ENCODE measurements at regions not wholly inside any gene's neighbourhood (a gene's known extent, or its start where the extent isn't known, plus 50 kb on each side); places are given as distances from the start of the nearest gene placed in this dataset.
A peak's percentile ranks its signal among the peaks of the same experiment; 100 is the strongest.

DNA sequence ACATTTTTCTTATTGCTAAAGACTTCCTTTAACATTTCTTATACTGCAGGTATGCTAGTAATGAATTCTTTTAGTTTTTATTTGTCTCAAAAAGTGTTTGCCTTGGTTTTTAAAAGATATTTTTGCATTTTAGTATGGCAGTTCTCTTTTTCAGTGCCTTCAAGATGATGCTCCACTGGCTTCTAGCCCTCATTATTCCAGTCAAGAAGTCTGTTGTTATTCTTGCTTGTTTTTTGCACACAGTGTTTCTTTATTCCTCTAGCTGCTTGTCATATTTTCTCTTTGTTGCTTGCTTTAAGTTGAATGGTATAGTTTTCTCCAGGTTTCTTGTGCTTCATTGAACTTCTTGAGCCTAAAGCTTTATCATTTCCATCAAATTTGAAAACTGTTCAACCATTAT, 158.0 kb upstream of the SPHKAP start:
- Mint-ChIP-seq H3K27me3 (ENCODE audit: low read depth) (no peaks in the 10 kb centered on the region), H3K27ac (ENCODE audit: unreplicated experiment) (no peak overlapping the region), H3K9me3 (ENCODE audit: low read depth) (peaks cover 22% of the 10 kb centered on the region), H3K36me3 (ENCODE audit: low read depth) (no peaks in the 10 kb centered on the region), H3K4me1 (ENCODE audit: low read depth) (no peaks in the 10 kb centered on the region), H3K4me3 (ENCODE audit: unreplicated experiment) (no peak overlapping the region)
- no peak for TF ChIP-seq CTCF (IDR thresholded peaks at IDR 0.05)
- no peak for DNase-seq (ENCODE audit: low spot score)

DNA sequence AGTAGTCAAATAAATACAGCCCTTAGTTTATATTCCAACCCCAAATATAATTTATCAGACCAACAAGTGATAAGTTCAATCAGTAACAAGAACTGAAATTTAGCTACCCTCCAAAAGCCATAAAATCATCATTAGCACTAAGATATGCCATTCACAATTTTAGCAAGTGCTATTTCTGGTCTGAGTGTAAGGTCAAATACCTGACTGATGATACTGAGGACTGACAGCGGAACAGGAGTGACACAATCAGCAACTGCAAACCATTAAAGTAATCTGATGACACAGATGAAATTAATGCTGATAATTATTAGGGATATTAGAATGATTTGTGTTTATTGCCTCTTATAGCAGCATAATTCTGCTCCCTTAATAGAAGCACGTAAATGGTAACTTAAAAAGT, 152.7 kb upstream of the SPHKAP start:
- H3K4me3 Mint-ChIP-seq (ENCODE audit: unreplicated experiment): no peak overlapping the region
- no peaks in the 10 kb centered on the region for H3K36me3 Mint-ChIP-seq (ENCODE audit: low read depth)
- no peak for TF ChIP-seq CTCF (IDR thresholded peaks at IDR 0.05)
- peaks cover 27% of the 10 kb centered on the region for H3K9me3 Mint-ChIP-seq (ENCODE audit: low read depth)
- no peak for DNase-seq (ENCODE audit: low spot score)
- no peaks in the 10 kb centered on the region for H3K27me3 Mint-ChIP-seq (ENCODE audit: low read depth)
- H3K27ac Mint-ChIP-seq (ENCODE audit: unreplicated experiment): no peak overlapping the region
- no peaks in the 10 kb centered on the region for H3K4me1 Mint-ChIP-seq (ENCODE audit: low read depth)

- no peak overlapping the region for H3K27ac Mint-ChIP-seq (ENCODE audit: unreplicated experiment)
- no peak for TF ChIP-seq CTCF (IDR thresholded peaks at IDR 0.05)
- no peak overlapping the region for H3K4me3 Mint-ChIP-seq (ENCODE audit: unreplicated experiment)
- H3K36me3 Mint-ChIP-seq (ENCODE audit: low read depth): no peaks in the 10 kb centered on the region
- H3K27me3 Mint-ChIP-seq (ENCODE audit: low read depth): no peaks in the 10 kb centered on the region
- DNase-seq (ENCODE audit: low spot score): no peak
- no peaks in the 10 kb centered on the region for H3K4me1 Mint-ChIP-seq (ENCODE audit: low read depth)
- peaks cover 43% of the 10 kb centered on the region for H3K9me3 Mint-ChIP-seq (ENCODE audit: low read depth)
These were observed 147.8 kb upstream of the SPHKAP start for GRCh38 chr2:228329282-228329681.

DNA sequence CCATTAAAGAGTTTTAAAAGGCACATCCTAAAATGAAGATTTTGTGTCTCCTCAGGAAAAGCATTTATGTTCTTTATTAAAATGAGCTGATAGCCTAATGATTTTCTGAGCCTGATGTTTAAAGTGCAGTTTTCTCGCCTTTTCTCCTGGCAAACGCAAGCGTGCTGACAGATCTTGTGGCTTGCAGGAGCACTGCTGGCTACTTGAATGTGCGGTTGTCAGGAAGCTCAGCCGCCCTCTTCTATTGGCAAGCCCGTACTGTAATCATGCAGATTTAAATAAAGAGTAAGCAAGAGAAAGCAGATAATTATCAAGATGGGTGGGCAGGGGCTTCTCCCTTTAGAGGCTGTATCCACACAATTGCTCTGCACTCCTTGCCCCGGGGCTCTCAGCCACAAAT, 139.5 kb upstream of the SPHKAP start:
- no peaks in the 10 kb centered on the region for H3K4me1 Mint-ChIP-seq (ENCODE audit: low read depth)
- no peaks in the 10 kb centered on the region for H3K36me3 Mint-ChIP-seq (ENCODE audit: low read depth)
- peaks cover 2% of the 10 kb centered on the region for H3K9me3 Mint-ChIP-seq (ENCODE audit: low read depth)
- DNase-seq (ENCODE audit: low spot score): no peak
- no peak overlapping the region for H3K4me3 Mint-ChIP-seq (ENCODE audit: unreplicated experiment)
- TF ChIP-seq CTCF (IDR thresholded peaks at IDR 0.05): no peak
- no peak overlapping the region for H3K27ac Mint-ChIP-seq (ENCODE audit: unreplicated experiment)
- H3K27me3 Mint-ChIP-seq (ENCODE audit: low read depth): no peaks in the 10 kb centered on the region

DNA sequence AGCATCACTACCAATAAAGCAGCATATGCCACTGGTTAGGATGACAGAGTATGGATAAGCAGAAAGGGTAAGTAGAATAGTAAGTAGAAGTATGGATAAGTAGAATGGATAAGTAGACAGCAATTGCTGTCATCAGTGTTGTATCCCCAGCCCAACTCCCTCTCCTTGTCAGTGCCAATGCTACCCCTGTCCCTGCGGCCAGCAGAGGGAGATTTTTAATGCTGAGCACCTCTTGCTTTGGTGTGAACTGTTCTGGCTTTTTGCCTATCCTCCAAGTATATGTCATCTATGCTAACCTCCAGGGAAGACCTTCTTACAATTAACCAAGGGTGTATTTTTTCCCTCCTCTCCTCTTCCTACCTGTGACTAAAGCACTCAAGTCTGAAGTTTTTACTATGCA, 136.7 kb upstream of the SPHKAP start:
- no peaks in the 10 kb centered on the region for H3K36me3 Mint-ChIP-seq (ENCODE audit: low read depth)
- H3K4me3 Mint-ChIP-seq (ENCODE audit: unreplicated experiment): no peak overlapping the region
- H3K27ac Mint-ChIP-seq (ENCODE audit: unreplicated experiment): no peak overlapping the region
- H3K27me3 Mint-ChIP-seq (ENCODE audit: low read depth): no peaks in the 10 kb centered on the region
- TF ChIP-seq CTCF (IDR thresholded peaks at IDR 0.05): peak; percentile 36
- no peaks in the 10 kb centered on the region for H3K4me1 Mint-ChIP-seq (ENCODE audit: low read depth)
- H3K9me3 Mint-ChIP-seq (ENCODE audit: low read depth): peaks cover 5% of the 10 kb centered on the region
- DNase-seq (ENCODE audit: low spot score): no peak
